ENCODE measurements at regions not wholly inside any gene's neighbourhood (a gene's known extent, or its start where the extent isn't known, plus 50 kb on each side); places are given as distances from the start of the nearest gene placed in this dataset.

DNA sequence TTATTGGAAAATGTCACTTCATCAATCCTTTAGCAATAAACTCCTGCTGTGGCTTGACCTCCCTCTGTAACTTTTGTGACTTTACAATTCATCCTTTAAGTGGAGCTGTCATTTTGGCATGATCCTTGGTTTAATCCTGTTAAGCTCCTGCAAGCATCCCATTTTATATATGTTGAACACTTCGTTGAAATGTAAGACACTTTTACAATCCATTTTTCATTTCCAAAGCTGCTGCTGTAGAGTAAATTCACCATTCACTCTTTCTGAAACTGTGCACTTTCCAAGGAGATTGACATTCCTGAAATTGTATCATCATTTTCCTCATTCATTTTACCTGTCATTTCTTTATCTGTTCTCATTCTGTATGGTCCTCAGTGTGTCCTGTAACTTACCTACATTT is 1003.2 kb upstream of the GOT2 start:
- TF ChIP-seq, protein P1, sequence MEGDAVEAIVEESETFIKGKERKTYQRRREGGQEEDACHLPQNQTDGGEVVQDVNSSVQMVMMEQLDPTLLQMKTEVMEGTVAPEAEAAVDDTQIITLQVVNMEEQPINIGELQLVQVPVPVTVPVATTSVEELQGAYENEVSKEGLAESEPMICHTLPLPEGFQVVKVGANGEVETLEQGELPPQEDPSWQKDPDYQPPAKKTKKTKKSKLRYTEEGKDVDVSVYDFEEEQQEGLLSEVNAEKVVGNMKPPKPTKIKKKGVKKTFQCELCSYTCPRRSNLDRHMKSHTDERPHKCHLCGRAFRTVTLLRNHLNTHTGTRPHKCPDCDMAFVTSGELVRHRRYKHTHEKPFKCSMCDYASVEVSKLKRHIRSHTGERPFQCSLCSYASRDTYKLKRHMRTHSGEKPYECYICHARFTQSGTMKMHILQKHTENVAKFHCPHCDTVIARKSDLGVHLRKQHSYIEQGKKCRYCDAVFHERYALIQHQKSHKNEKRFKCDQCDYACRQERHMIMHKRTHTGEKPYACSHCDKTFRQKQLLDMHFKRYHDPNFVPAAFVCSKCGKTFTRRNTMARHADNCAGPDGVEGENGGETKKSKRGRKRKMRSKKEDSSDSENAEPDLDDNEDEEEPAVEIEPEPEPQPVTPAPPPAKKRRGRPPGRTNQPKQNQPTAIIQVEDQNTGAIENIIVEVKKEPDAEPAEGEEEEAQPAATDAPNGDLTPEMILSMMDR (IDR thresholded peaks at IDR 0.05 in 4 of 5, conservative IDR thresholded peaks at IDR 0.05 in 1 of 5): no peak
- no peak for TF ChIP-seq POLR2A (IDR thresholded peaks at IDR 0.05)
